Osteocyte (in vitro differentiated cells): ENCODE measurements at regions not wholly inside any gene's neighbourhood (a gene's known extent, or its start where the extent isn't known, plus 50 kb on each side); places are given as distances from the start of the nearest gene placed in this dataset.

Source experiments
- DNase-seq: peaks from one replicate; pipeline ENCODE4 v3.0.0; 2021; ENCODE audit warnings: mixed read lengths; ENCODE audit not compliant: unreplicated experiment; ENCODE audit errors: extremely low spot score
- H3K27ac Mint-ChIP-seq: one replicate; pipeline ENCODE4 v1.8.0; 2021; ENCODE audit warnings: mild to moderate bottlenecking, mixed read lengths; ENCODE audit not compliant: unreplicated experiment
- H3K27me3 Mint-ChIP-seq: one replicate; pipeline ENCODE4 v1.8.0; 2021; ENCODE audit warnings: mixed read lengths; ENCODE audit not compliant: unreplicated experiment
- H3K36me3 Mint-ChIP-seq: one replicate; pipeline ENCODE4 v1.8.0; 2021; ENCODE audit warnings: mixed read lengths; ENCODE audit not compliant: unreplicated experiment
- H3K4me1 Mint-ChIP-seq: one replicate; pipeline ENCODE4 v1.8.0; 2021; ENCODE audit warnings: mixed read lengths; ENCODE audit not compliant: unreplicated experiment
- H3K4me3 Mint-ChIP-seq: one replicate; pipeline ENCODE4 v1.8.0; 2021; ENCODE audit warnings: mild to moderate bottlenecking, moderate library complexity, mixed read lengths; ENCODE audit not compliant: unreplicated experiment
- H3K9me3 Mint-ChIP-seq: one replicate; pipeline ENCODE4 v1.8.0; 2021; ENCODE audit warnings: mixed read lengths; ENCODE audit not compliant: unreplicated experiment
- CTCF ChIP-seq: fragments of 200-600 bp; sonication (generic); IDR thresholded peaks from 2 replicates; pipeline ENCODE4 v1.5.0; 2021; ENCODE audit warnings: antibody characterized with exemption, mild to moderate bottlenecking, moderate library complexity

DNA sequence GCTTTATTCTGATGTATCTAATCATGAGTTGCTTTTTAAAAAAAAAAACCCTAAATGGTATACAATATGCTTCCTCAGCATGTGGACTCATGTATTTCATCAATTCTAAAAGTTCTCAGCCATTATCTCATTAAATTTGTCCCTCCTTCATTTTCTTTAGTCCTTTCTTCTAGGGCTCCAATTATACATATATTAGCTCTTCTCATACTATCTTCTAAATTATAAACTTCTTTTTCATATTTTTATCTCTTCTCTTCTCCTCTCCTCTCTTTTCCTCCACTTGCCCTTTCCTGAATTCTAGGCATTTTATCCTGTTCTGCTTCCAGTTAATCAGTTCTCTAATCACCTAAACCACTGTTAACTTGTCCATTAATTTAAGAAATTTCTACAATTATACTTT is 55.0 kb upstream of the IL33 start:
- Mint-ChIP-seq H3K4me1 (no peaks in the 10 kb centered on the region), H3K9me3 (peaks cover 21% of the 10 kb centered on the region), H3K36me3 (no peaks in the 10 kb centered on the region), H3K27ac (no peak overlapping the region), H3K4me3 (no peak overlapping the region), H3K27me3 (peaks cover 6% of the 10 kb centered on the region)
- TF ChIP-seq CTCF, result no peak
- DNase-seq, result no peak

- Mint-ChIP-seq H3K4me1 (no peaks in the 10 kb centered on the region), H3K9me3 (peaks cover 6% of the 10 kb centered on the region), H3K27me3 (peaks cover 5% of the 10 kb centered on the region), H3K36me3 (no peaks in the 10 kb centered on the region), H3K4me3 (no peak overlapping the region), H3K27ac (no peak overlapping the region)
- TF ChIP-seq CTCF, result no peak
- no peak for DNase-seq
Measured at GRCh38 chr9:6153425-6153824, 62.2 kb upstream of the IL33 start.

GRCh38 chr9:6152788-6153187 is 62.8 kb upstream of the IL33 start:
- no peak overlapping the region for H3K4me3 Mint-ChIP-seq
- peaks cover 5% of the 10 kb centered on the region for H3K27me3 Mint-ChIP-seq
- TF ChIP-seq CTCF, result no peak
- H3K9me3 Mint-ChIP-seq, result peaks cover 6% of the 10 kb centered on the region
- no peaks in the 10 kb centered on the region for H3K4me1 Mint-ChIP-seq
- no peak for DNase-seq
- H3K36me3 Mint-ChIP-seq, result no peaks in the 10 kb centered on the region
- H3K27ac Mint-ChIP-seq, result no peak overlapping the region

DNA sequence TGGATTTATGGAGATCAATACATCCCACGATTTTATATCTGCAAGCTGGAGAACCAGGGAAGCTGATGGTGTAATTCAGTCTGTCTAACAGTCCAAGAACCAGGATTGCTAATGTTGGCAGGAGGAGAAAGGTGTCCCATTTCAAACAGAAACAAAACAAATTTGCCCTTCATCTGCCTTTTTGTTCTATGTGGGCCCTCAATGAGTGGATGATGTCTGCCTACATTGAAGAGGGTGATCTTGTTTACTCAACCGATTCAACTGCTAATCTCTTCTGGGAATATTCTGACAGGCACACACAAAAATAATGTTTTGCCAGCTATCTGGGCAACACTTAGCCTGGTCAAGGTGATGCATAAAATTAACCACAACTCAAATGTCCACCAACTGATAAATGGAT is 65.1 kb upstream of the IL33 start:
- no peak for TF ChIP-seq CTCF
- H3K27ac Mint-ChIP-seq, result no peak overlapping the region
- no peak overlapping the region for H3K4me3 Mint-ChIP-seq
- peaks cover 6% of the 10 kb centered on the region for H3K9me3 Mint-ChIP-seq
- no peaks in the 10 kb centered on the region for H3K27me3 Mint-ChIP-seq
- no peaks in the 10 kb centered on the region for H3K36me3 Mint-ChIP-seq
- DNase-seq, result no peak
- no peaks in the 10 kb centered on the region for H3K4me1 Mint-ChIP-seq

- Mint-ChIP-seq H3K4me1 (no peaks in the 10 kb centered on the region), H3K27ac (no peak overlapping the region), H3K9me3 (peaks cover 6% of the 10 kb centered on the region), H3K36me3 (no peaks in the 10 kb centered on the region), H3K27me3 (no peaks in the 10 kb centered on the region), H3K4me3 (no peak overlapping the region)
- TF ChIP-seq CTCF, result no peak
- DNase-seq, result no peak
Measured at GRCh38 chr9:6149315-6149714, 66.3 kb upstream of the IL33 start.
